HFFc6 (cell line): ENCODE measurements at regions not wholly inside any gene's neighbourhood (a gene's known extent, or its start where the extent isn't known, plus 50 kb on each side); places are given as distances from the start of the nearest gene placed in this dataset.

Experiments
- DNase-seq: peaks from one replicate; pipeline ENCODE4 v3.0.0-alpha.2; 2018
- H3K27ac Mint-ChIP-seq: 2 replicates; pipeline ENCODE4 v1.8.0; 2020; ENCODE audit warnings: mild to moderate bottlenecking, mixed read lengths
- H3K27me3 Mint-ChIP-seq: 2 replicates; pipeline ENCODE4 v1.8.0; 2021; ENCODE audit warnings: mild to moderate bottlenecking, moderate library complexity, mixed read lengths; ENCODE audit not compliant: insufficient read depth
- H3K36me3 Mint-ChIP-seq: 2 replicates; pipeline ENCODE4 v1.8.0; 2021; ENCODE audit warnings: low read depth, mixed read lengths
- H3K4me1 Mint-ChIP-seq: 2 replicates; pipeline ENCODE4 v1.8.0; 2020; ENCODE audit warnings: low read depth, mixed read lengths
- H3K4me3 Mint-ChIP-seq: 2 replicates; pipeline ENCODE4 v1.8.0; 2020; ENCODE audit warnings: mild to moderate bottlenecking, moderate library complexity, mixed read lengths
- H3K9me3 Mint-ChIP-seq: 2 replicates; pipeline ENCODE4 v1.8.0; 2020; ENCODE audit warnings: mild to moderate bottlenecking, mixed read lengths
- CTCF ChIP-seq: fragments of 200-600 bp; sonication (generic); IDR thresholded peaks from 2 replicates; pipeline ENCODE4 v1.5.0; 2021; ENCODE audit warnings: antibody characterized with exemption, mild to moderate bottlenecking

- Mint-ChIP-seq H3K27ac (peak overlapping the region; percentile 95), H3K4me3 (peak overlapping the region; percentile 3; the same call in 1 of the 2 replicates), H3K9me3 (no peaks in the 10 kb centered on the region), H3K27me3 (no peaks in the 10 kb centered on the region), H3K4me1 (peaks cover 86% of the 10 kb centered on the region), H3K36me3 (peaks cover 14% of the 10 kb centered on the region; the same call in 1 of the 2 replicates)
- DNase-seq: no peak
- TF ChIP-seq CTCF: no peak
These were observed 725.0 kb downstream of the METTL15 start for GRCh38 chr11:28833169-28833568.

DNA sequence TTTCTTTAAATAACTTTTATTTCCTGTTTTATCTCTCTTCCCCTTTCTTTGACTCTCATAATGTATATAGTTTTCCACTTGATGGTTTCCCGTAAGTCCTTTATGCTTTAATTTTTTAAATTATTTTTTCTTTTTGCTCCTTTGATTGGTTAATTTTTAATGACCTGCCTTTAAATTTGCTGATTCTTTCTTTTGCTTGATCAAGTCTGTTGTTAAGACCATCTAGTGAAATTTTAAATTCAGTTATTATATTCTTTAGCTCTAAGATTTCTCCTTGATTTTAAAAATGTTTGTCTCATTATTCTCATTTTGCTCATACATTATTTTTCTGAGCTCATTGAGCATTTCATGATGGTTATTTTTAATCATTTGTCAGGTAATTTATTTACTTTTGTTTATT, 718.6 kb downstream of the METTL15 start:
- peak overlapping the region; percentile 31; the same call in 1 of the 2 replicates for H3K4me3 Mint-ChIP-seq
- no peak overlapping the region; the same call in 1 of the 2 replicates for H3K27ac Mint-ChIP-seq
- peaks cover 17% of the 10 kb centered on the region for H3K9me3 Mint-ChIP-seq
- H3K36me3 Mint-ChIP-seq: peaks cover 34% of the 10 kb centered on the region
- no peak for TF ChIP-seq CTCF
- H3K27me3 Mint-ChIP-seq: peaks cover 2% of the 10 kb centered on the region
- peaks cover 68% of the 10 kb centered on the region for H3K4me1 Mint-ChIP-seq
- no peak for DNase-seq

- H3K27ac Mint-ChIP-seq: no peak overlapping the region
- peaks cover 56% of the 10 kb centered on the region for H3K4me1 Mint-ChIP-seq
- peaks cover 14% of the 10 kb centered on the region for H3K9me3 Mint-ChIP-seq
- no peak for DNase-seq
- no peak for TF ChIP-seq CTCF
- H3K4me3 Mint-ChIP-seq: no peak overlapping the region
- peaks cover 26% of the 10 kb centered on the region for H3K36me3 Mint-ChIP-seq
- H3K27me3 Mint-ChIP-seq: peaks cover 2% of the 10 kb centered on the region
These were observed 714.4 kb downstream of the METTL15 start for GRCh38 chr11:28822576-28822975.

DNA sequence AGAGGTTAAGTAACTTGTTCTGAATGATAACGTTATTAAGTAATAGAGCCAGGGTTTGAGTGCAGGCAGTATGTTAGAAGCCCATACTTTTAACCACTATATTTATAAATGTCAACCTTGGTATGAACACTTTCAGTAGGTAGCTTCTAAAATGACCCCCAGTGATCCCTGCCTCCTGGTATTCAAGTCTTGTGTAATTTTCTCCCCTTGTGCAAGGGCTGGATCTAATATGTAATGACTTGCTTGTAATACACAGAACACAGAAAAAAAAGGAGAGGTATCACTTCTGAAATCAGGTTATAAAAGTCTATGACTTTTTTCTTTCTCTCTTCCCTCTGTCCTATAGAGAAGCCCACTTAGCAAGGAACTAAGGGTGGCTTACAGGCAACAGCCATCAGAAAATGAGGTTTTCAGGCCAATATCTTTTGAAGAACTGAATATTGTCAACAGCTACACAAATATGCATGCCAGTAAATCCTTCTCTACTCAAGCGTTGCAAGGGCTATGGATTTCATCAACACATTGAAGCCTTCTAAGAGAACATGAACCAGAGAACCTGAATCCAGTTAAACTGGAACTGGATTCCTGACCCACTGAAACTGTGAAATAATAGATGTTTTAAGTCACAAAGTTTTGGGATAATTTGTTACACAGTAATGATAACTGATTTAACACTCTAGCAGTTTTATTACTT, 712.3 kb downstream of the METTL15 start:
- Mint-ChIP-seq H3K27me3 (peaks cover 2% of the 10 kb centered on the region; the same call in 1 of the 2 replicates), H3K9me3 (no peaks in the 10 kb centered on the region), H3K4me1 (peaks cover 63% of the 10 kb centered on the region), H3K27ac (no peak overlapping the region; the same call in 1 of the 2 replicates), H3K36me3 (peaks cover 13% of the 10 kb centered on the region), H3K4me3 (peak overlapping the region; percentile 4; the same call in 1 of the 2 replicates)
- no peak for DNase-seq
- TF ChIP-seq CTCF: no peak

DNA sequence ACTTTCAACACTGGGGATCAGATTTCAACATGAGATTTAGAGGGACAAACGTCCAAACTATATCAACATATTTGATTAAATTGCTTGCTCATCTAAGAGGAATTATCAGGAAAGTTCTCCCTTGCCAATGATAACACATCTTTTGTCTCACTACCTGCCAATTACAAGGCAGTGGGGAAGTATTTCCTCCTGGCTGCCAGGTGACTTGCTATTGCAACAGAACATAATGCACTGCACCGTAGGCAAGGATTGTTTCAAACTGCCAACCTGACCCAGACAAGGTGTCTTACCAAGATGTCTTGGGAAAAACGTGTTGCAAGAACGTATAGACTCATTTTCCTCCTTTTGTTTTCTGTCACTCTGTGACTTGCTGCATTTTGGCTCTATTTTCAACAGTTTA, 711.6 kb downstream of the METTL15 start:
- peaks cover 70% of the 10 kb centered on the region for H3K4me1 Mint-ChIP-seq

More for the DNA sequence above, 711.6 kb downstream of the METTL15 start:
- H3K27ac Mint-ChIP-seq: no peak overlapping the region; the same call in 1 of the 2 replicates
- no peak for DNase-seq
- peaks cover 2% of the 10 kb centered on the region; the same call in 1 of the 2 replicates for H3K27me3 Mint-ChIP-seq
- no peak overlapping the region for H3K4me3 Mint-ChIP-seq
- H3K9me3 Mint-ChIP-seq: no peaks in the 10 kb centered on the region; the same call in 1 of the 2 replicates
- H3K36me3 Mint-ChIP-seq: peaks cover 18% of the 10 kb centered on the region
- no peak for TF ChIP-seq CTCF
